Activated T-helper 17 cell treated with anti-CD3 and anti-CD28 coated beads, Interleukin-2, amount 50 U/mL, for 72 hours (primary cell): ENCODE measurements at regions not wholly inside any gene's neighbourhood (a gene's known extent, or its start where the extent isn't known, plus 50 kb on each side); places are given as distances from the start of the nearest gene placed in this dataset.

ENCODE experiments used
- ATAC-seq: fragments of 150-1000 bp; cut with Tn5 transposase; replicated peaks from 2 replicates; pipeline ENCODE4 v1.10.0; 2021; ENCODE audit warnings: mild to moderate bottlenecking, moderate library complexity
- H3K27ac Mint-ChIP-seq: one replicate; pipeline ENCODE4 v1.8.0; 2022; ENCODE audit warnings: mixed read lengths
- H3K27me3 Mint-ChIP-seq: one replicate; pipeline ENCODE4 v1.8.0; 2022; ENCODE audit warnings: mixed read lengths
- H3K36me3 Mint-ChIP-seq: one replicate; pipeline ENCODE4 v1.8.0; 2022; ENCODE audit warnings: low read depth, mild to moderate bottlenecking, mixed read lengths
- H3K4me1 Mint-ChIP-seq: one replicate; pipeline ENCODE4 v1.8.0; 2022; ENCODE audit warnings: mixed read lengths
- H3K4me3 Mint-ChIP-seq: one replicate; pipeline ENCODE4 v1.8.0; 2022; ENCODE audit warnings: mild to moderate bottlenecking, mixed read lengths
- H3K9me3 Mint-ChIP-seq: one replicate; pipeline ENCODE4 v1.8.0; 2022; ENCODE audit warnings: mixed read lengths

DNA sequence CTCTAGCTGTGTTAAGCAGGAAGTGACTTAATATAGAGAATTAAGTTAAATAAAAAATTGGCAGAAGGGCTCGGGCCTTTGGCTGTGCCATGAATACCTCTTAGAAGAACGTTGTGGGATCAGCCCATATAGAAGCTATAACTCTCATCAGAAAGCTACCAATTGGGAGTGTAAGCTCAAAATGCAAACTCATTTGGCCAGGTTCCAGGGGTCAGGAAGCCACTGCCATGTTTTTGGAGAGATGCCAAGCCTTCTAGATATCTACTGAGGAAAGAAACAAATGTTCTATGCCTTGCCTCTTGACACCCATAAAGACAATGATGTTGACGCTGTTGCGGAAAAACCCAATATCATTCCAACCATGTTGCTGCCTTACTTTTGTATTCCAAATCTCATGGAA, 475.2 kb upstream of the TGFBR2 start:
- no peaks in the 10 kb centered on the region for H3K4me1 Mint-ChIP-seq
- H3K9me3 Mint-ChIP-seq: peaks cover 3% of the 10 kb centered on the region
- no peak overlapping the region for H3K27ac Mint-ChIP-seq
- H3K36me3 Mint-ChIP-seq: no peaks in the 10 kb centered on the region
- peaks cover 3% of the 10 kb centered on the region for H3K27me3 Mint-ChIP-seq
- H3K4me3 Mint-ChIP-seq: no peak overlapping the region
- ATAC-seq: no peak

DNA sequence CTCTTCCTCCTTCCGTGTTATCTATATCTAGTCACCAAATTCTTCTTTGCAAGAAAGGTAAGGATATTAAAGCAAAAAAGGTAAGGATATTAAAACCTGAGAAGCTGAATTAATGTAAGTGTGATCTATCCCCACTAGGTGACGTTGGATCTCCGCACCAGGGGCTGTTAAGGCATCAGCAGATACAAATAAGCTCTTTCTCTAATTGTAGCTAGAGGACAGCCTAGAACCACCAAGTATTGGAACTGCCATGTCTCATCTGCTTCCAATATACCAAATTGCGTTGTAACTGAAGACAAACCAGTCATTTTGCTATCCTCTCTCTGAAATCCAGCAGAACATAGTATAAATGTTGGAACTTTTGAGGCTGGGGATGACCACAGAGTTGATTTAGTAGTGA, 471.2 kb upstream of the TGFBR2 start:
- peaks cover 6% of the 10 kb centered on the region for H3K9me3 Mint-ChIP-seq
- no peak overlapping the region for H3K4me3 Mint-ChIP-seq
- no peak for ATAC-seq
- H3K27ac Mint-ChIP-seq: no peak overlapping the region
- H3K27me3 Mint-ChIP-seq: no peaks in the 10 kb centered on the region
- H3K4me1 Mint-ChIP-seq: no peaks in the 10 kb centered on the region
- no peaks in the 10 kb centered on the region for H3K36me3 Mint-ChIP-seq

- ATAC-seq: no peak
- H3K9me3 Mint-ChIP-seq: peaks cover 6% of the 10 kb centered on the region
- H3K36me3 Mint-ChIP-seq: no peaks in the 10 kb centered on the region
- no peak overlapping the region for H3K27ac Mint-ChIP-seq
- no peaks in the 10 kb centered on the region for H3K4me1 Mint-ChIP-seq
- H3K4me3 Mint-ChIP-seq: no peak overlapping the region
- H3K27me3 Mint-ChIP-seq: no peaks in the 10 kb centered on the region
Observed at GRCh38 chr3:30139283-30139682, 467.1 kb upstream of the TGFBR2 start.

GRCh38 chr3:30140356-30141075, 465.9 kb upstream of the TGFBR2 start:
- ATAC-seq: no peak
- no peaks in the 10 kb centered on the region for H3K4me1 Mint-ChIP-seq
- H3K9me3 Mint-ChIP-seq: peaks cover 4% of the 10 kb centered on the region
- no peak overlapping the region for H3K27ac Mint-ChIP-seq
- no peaks in the 10 kb centered on the region for H3K27me3 Mint-ChIP-seq
- no peak overlapping the region for H3K4me3 Mint-ChIP-seq
- no peaks in the 10 kb centered on the region for H3K36me3 Mint-ChIP-seq

DNA sequence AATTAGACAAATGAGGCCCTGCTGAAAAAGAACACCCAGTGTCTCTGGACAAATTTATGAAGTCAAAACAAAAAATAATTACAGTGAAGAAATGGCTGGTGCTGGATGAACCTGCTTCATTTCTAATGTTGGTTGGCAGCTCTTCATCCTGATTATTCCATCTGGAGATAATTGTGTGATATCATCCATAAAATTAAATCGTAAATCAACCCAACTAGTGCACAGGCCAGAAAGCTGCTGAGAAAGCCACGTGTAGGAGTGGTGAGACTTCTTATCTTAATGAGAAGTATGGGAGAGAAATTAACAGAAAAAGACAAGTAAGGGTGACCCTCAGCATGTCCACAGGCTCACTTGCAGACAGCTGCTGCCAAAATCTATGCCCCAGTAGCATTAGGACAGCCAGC, 465.2 kb upstream of the TGFBR2 start:
- H3K27ac Mint-ChIP-seq: no peak overlapping the region
- no peak for ATAC-seq
- H3K27me3 Mint-ChIP-seq: no peaks in the 10 kb centered on the region
- no peak overlapping the region for H3K4me3 Mint-ChIP-seq
- no peaks in the 10 kb centered on the region for H3K4me1 Mint-ChIP-seq
- H3K36me3 Mint-ChIP-seq: no peaks in the 10 kb centered on the region
- peaks cover 4% of the 10 kb centered on the region for H3K9me3 Mint-ChIP-seq

DNA sequence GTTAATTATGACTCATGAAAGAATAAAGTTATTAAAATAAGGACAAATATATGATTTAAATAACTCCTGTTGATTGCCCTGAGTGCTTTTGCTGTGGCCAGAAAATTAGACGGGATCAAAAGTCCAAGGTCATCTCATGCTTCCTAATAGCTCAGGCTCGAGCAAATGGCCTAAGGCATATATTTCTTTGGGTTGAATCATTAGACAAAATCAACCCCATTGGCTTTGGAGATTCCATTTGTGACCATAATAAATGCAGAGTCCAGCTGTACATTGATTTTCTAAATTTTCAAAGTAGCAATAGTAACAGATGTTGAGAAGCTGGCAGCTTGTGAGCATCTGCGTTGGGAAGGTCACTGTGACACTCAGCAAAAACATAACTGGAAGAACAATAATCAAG, 464.5 kb upstream of the TGFBR2 start:
- Mint-ChIP-seq H3K27ac (no peak overlapping the region), H3K4me3 (no peak overlapping the region), H3K9me3 (no peaks in the 10 kb centered on the region), H3K36me3 (no peaks in the 10 kb centered on the region), H3K27me3 (no peaks in the 10 kb centered on the region), H3K4me1 (no peaks in the 10 kb centered on the region)
- no peak for ATAC-seq

GRCh38 chr3:30142946-30143345, 463.5 kb upstream of the TGFBR2 start:
- Mint-ChIP-seq H3K36me3 (no peaks in the 10 kb centered on the region), H3K27ac (no peak overlapping the region), H3K9me3 (no peaks in the 10 kb centered on the region), H3K4me1 (no peaks in the 10 kb centered on the region), H3K4me3 (no peak overlapping the region), H3K27me3 (no peaks in the 10 kb centered on the region)
- no peak for ATAC-seq

- Mint-ChIP-seq H3K9me3 (no peaks in the 10 kb centered on the region), H3K36me3 (no peaks in the 10 kb centered on the region), H3K4me3 (no peak overlapping the region), H3K27me3 (no peaks in the 10 kb centered on the region), H3K4me1 (no peaks in the 10 kb centered on the region), H3K27ac (no peak overlapping the region)
- ATAC-seq: no peak
Observed at GRCh38 chr3:30145281-30145680, 461.1 kb upstream of the TGFBR2 start.

DNA sequence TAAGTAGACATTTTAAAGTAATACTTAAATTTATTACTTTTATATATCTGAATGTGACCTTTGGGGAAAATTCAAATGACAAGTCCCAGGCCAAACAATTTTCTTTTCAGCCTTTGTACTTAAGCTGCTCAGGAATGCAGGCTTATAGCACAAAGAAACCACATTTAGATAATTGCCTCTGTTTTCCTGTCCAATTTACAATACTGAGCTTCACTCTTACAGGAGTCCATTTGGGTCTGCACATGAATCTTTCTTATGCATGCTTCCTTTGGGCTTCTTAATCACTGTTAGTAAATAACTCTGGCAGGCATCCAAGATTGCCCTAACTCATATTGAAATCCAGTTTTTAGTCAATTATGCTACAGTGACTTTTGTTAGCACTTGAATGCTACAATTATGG, 459.4 kb upstream of the TGFBR2 start:
- no peaks in the 10 kb centered on the region for H3K9me3 Mint-ChIP-seq

GRCh38 chr3:30154853-30155252, 451.5 kb upstream of the TGFBR2 start:
- Mint-ChIP-seq H3K9me3 (no peaks in the 10 kb centered on the region), H3K4me1 (no peaks in the 10 kb centered on the region), H3K27me3 (peaks cover 12% of the 10 kb centered on the region), H3K4me3 (no peak overlapping the region), H3K36me3 (no peaks in the 10 kb centered on the region), H3K27ac (no peak overlapping the region)
- ATAC-seq: no peak

More for the DNA sequence above, 459.4 kb upstream of the TGFBR2 start:
- peaks cover 3% of the 10 kb centered on the region for H3K27me3 Mint-ChIP-seq
- no peak overlapping the region for H3K4me3 Mint-ChIP-seq
- no peaks in the 10 kb centered on the region for H3K4me1 Mint-ChIP-seq
- no peaks in the 10 kb centered on the region for H3K36me3 Mint-ChIP-seq
- H3K27ac Mint-ChIP-seq: no peak overlapping the region
- no peak for ATAC-seq

DNA sequence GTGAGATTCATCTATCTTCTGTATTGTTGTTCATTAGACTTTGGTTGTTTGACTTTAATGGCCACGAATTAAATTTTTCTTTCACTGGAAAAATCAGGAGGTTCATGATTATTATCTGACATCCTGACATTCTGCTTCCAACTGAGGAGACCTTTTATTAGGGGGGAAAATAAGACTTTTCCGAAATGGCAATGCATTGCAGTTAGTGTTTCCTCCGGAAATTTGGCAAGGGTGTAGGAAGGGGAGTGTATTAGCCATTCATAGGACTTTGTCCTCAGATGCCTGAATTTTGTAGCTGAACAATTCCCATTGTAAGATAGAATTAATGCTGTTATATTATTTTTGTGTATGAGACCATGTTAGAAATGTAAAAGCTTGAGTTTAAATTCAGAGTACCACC, 450.6 kb upstream of the TGFBR2 start:
- no peak for ATAC-seq
- no peaks in the 10 kb centered on the region for H3K4me1 Mint-ChIP-seq
- no peak overlapping the region for H3K27ac Mint-ChIP-seq
- no peaks in the 10 kb centered on the region for H3K36me3 Mint-ChIP-seq
- peaks cover 10% of the 10 kb centered on the region for H3K27me3 Mint-ChIP-seq
- no peaks in the 10 kb centered on the region for H3K9me3 Mint-ChIP-seq
- H3K4me3 Mint-ChIP-seq: no peak overlapping the region

- H3K4me3 Mint-ChIP-seq: no peak overlapping the region
- H3K27me3 Mint-ChIP-seq: peaks cover 14% of the 10 kb centered on the region
- H3K27ac Mint-ChIP-seq: no peak overlapping the region
- H3K4me1 Mint-ChIP-seq: no peaks in the 10 kb centered on the region
- no peaks in the 10 kb centered on the region for H3K36me3 Mint-ChIP-seq
- ATAC-seq: no peak
- H3K9me3 Mint-ChIP-seq: no peaks in the 10 kb centered on the region
Observed at GRCh38 chr3:30156586-30157498, 449.6 kb upstream of the TGFBR2 start.

DNA sequence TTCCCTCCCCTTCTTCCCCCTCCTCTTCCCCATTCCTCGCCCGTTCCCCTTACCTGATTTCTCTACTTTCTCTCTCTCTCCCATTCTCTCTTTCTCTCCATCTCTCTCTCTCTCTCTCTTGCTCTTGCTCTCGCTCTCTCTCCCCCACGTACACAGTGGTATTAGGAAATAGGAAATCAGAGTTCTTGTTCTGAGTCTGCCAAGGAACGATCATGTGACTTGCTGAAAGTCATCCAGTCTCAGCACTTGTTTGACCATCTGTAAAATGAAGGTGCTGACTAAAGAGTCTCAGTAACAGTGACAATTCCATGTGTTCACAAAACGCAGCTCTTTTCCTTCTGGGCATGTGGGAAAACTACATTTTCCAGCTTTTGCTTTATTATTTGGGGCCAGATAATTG, 445.0 kb upstream of the TGFBR2 start:
- H3K9me3 Mint-ChIP-seq: no peaks in the 10 kb centered on the region
- no peaks in the 10 kb centered on the region for H3K36me3 Mint-ChIP-seq
- no peaks in the 10 kb centered on the region for H3K4me1 Mint-ChIP-seq
- ATAC-seq: no peak
- H3K27me3 Mint-ChIP-seq: peaks cover 6% of the 10 kb centered on the region
- no peak overlapping the region for H3K4me3 Mint-ChIP-seq
- no peak overlapping the region for H3K27ac Mint-ChIP-seq

GRCh38 chr3:30162579-30162978, 443.8 kb upstream of the TGFBR2 start:
- no peak overlapping the region for H3K4me3 Mint-ChIP-seq
- no peaks in the 10 kb centered on the region for H3K4me1 Mint-ChIP-seq
- ATAC-seq: no peak
- H3K27me3 Mint-ChIP-seq: peaks cover 6% of the 10 kb centered on the region
- no peaks in the 10 kb centered on the region for H3K9me3 Mint-ChIP-seq
- H3K36me3 Mint-ChIP-seq: no peaks in the 10 kb centered on the region
- no peak overlapping the region for H3K27ac Mint-ChIP-seq

- no peaks in the 10 kb centered on the region for H3K4me1 Mint-ChIP-seq
Observed at GRCh38 chr3:30166535-30166934, 439.9 kb upstream of the TGFBR2 start.

More at GRCh38 chr3:30166535-30166934, 439.9 kb upstream of the TGFBR2 start:
- Mint-ChIP-seq H3K36me3 (no peaks in the 10 kb centered on the region), H3K27ac (no peak overlapping the region), H3K27me3 (peaks cover 3% of the 10 kb centered on the region), H3K9me3 (no peaks in the 10 kb centered on the region), H3K4me3 (no peak overlapping the region)
- no peak for ATAC-seq
